ENCODE measurements at regions not wholly inside any gene's neighbourhood (a gene's known extent, or its start where the extent isn't known, plus 50 kb on each side); places are given as distances from the start of the nearest gene placed in this dataset.

GRCh38 chr18:28767727-28768211, 590.8 kb upstream of the CDH2 start:
- Histone ChIP-seq H3K27ac (ENCODE audit: low read length) (no peak overlapping the region), H3K27me3 (ENCODE audit: control insufficient read depth, insufficient read depth, low read length) (no peaks in the 10 kb centered on the region), H3K4me3 (ENCODE audit: low read depth in 2 of 2, low read length in 2 of 2) (no peak overlapping the region), H3K4me1 (ENCODE audit: control insufficient read depth, insufficient read depth, low read length) (no peaks in the 10 kb centered on the region), H3K36me3 (ENCODE audit: control insufficient read depth, insufficient read depth, low read length) (no peaks in the 10 kb centered on the region), H3K9me3 (ENCODE audit: control insufficient read depth, insufficient read depth, low read depth, low read length) (no peaks in the 10 kb centered on the region)
- intact Hi-C loops (cut with micrococcal nuclease; ENCODE audit: unreplicated experiment): no loop called here
- no peak for TF ChIP-seq CTCF (IDR thresholded peaks at IDR 0.05)
- TF ChIP-seq REST (IDR thresholded peaks at IDR 0.05; ENCODE audit: insufficient read depth in 1 of 2, low read depth in 2 of 2, low read length in 1 of 2): no peak
- TF ChIP-seq SIN3A (IDR thresholded peaks at IDR 0.05; ENCODE audit: borderline replicate concordance, insufficient read depth, low read depth, low read length): no peak
- no peak for TF ChIP-seq POLR2AphosphoS5 (IDR thresholded peaks at IDR 0.05; ENCODE audit: low read depth, low read length)
- TF ChIP-seq TCF7L2 (IDR thresholded peaks at IDR 0.05; ENCODE audit: low read depth, low read length): no peak
- no TSS peak for BruUV-seq (replicated peaks)
- in situ Hi-C loops (cut with HindIII; ENCODE audit: low pct_unique_long_range_greater_than_20kb, low sequenced_read_pairs): no loop called here
- ATAC-seq: no peak
- CTCF ChIA-PET: no interaction called here
- POLR2A ChIA-PET: no interaction called here
- no peak for DNase-seq (ENCODE audit: low read depth, low spot score)

- ATAC-seq: no peak
- POLR2A ChIA-PET: no interaction called here
Observed at GRCh38 chr18:28767201-28767600, 590.3 kb upstream of the CDH2 start.

More at GRCh38 chr18:28767201-28767600, 590.3 kb upstream of the CDH2 start:
- in situ Hi-C loops (cut with HindIII; ENCODE audit: low pct_unique_long_range_greater_than_20kb, low sequenced_read_pairs): no loop called here
- no peaks in the 10 kb centered on the region for H3K4me1 ChIP-seq (ENCODE audit: control insufficient read depth, insufficient read depth, low read length)
- intact Hi-C loops (cut with micrococcal nuclease; ENCODE audit: unreplicated experiment): no loop called here
- no peaks in the 10 kb centered on the region for H3K27me3 ChIP-seq (ENCODE audit: control insufficient read depth, insufficient read depth, low read length)
- H3K36me3 ChIP-seq (ENCODE audit: control insufficient read depth, insufficient read depth, low read length): no peaks in the 10 kb centered on the region
- CTCF ChIA-PET: no interaction called here
- H3K27ac ChIP-seq (ENCODE audit: low read length): no peak overlapping the region
- H3K4me3 ChIP-seq (ENCODE audit: low read depth in 2 of 2, low read length in 2 of 2): no peak overlapping the region
- TF ChIP-seq POLR2AphosphoS5 (IDR thresholded peaks at IDR 0.05; ENCODE audit: low read depth, low read length) (no peak), SIN3A (IDR thresholded peaks at IDR 0.05; ENCODE audit: borderline replicate concordance, insufficient read depth, low read depth, low read length) (no peak), CTCF (IDR thresholded peaks at IDR 0.05) (no peak), TCF7L2 (IDR thresholded peaks at IDR 0.05; ENCODE audit: low read depth, low read length) (no peak), REST (IDR thresholded peaks at IDR 0.05; ENCODE audit: insufficient read depth in 1 of 2, low read depth in 2 of 2, low read length in 1 of 2) (no peak)
- no peak for DNase-seq (ENCODE audit: low read depth, low spot score)
- BruUV-seq (replicated peaks): no TSS peak
- H3K9me3 ChIP-seq (ENCODE audit: control insufficient read depth, insufficient read depth, low read depth, low read length): no peaks in the 10 kb centered on the region

Data from Panc1 (cell line).